ENCODE measurements at regions not wholly inside any gene's neighbourhood (a gene's known extent, or its start where the extent isn't known, plus 50 kb on each side); places are given as distances from the start of the nearest gene placed in this dataset.

DNA sequence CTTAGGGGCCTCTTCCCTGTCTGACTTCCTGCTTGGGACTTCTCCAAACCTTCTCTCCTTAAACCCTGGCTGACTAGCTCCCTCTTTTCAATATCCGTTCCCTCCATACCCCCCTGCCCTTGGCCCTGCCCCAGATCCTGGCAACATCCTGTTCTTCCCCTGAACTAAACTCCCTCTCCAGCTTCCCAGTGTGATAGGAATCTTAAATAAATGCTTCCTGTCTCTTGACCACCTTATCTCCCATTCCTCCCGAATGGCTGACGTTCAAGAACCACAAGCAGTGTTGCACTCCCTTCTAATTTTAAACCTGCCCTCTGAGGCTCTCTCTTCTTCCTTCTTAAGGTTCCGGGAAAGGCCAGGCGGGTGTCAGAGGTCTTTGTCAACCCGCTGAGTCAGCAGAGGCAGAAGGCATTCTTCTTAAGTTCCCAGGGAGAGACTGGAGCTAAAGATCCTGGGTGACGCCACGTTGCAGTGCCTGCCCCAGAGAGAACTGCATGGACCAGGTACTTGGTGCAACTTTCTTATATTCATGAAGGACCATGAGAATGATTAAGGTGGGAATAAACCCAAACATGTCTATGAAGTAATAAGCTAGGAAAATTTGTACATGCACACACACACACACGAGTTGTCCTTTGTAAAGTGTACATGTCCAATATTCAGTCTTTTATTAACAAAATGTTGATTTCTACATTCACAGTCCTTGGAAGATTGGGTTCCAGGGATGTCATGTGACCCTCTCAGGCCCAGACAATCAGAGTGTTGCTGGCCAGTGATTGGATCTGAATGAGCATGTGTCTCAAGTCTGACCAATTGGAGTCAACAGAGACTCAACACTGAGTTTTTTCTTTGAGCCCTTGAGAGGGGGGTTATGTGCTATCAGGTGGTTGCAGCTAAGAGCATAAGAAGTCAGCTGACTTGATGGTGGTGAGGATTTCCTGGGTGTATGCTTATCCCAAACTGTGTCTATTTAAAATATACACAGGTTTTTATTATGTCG lies 420.2 kb upstream of the TBX3 start:
- Histone ChIP-seq H3K4me3 (no peak overlapping the region), H2AFZ (ENCODE audit: low read depth, low read length) (peak overlapping the region; percentile 45; the same call in 1 of the 2 replicates), H3K27me3 (ENCODE audit: control insufficient read depth in 2 of 2, insufficient read depth in 2 of 2, low read length in 2 of 2) (peaks cover 2 to 8% of the 10 kb centered on the region in 2 experiments; a peak in 2 of 5 replicates), H3K9me1 (ENCODE audit: control insufficient read depth, insufficient read depth, low read length) (no peaks in the 10 kb centered on the region), H3K4me2 (ENCODE audit: insufficient read depth, low read length) (peak overlapping the region; percentile 8; the same call in 1 of the 2 replicates), H3K9ac (ENCODE audit: insufficient read depth in 1 of 2, low read depth in 2 of 2, low read length in 2 of 2) (no peak overlapping the region), H3K36me3 (ENCODE audit: control insufficient read depth, insufficient read depth, low read length) (no peaks in the 10 kb centered on the region), H3K9me3 (replicated peaks; ENCODE audit: control insufficient read depth, insufficient read depth, low read depth, low read length) (no peaks in the 10 kb centered on the region), H3K4me1 (replicated peaks in 1 of 2; ENCODE audit: control insufficient read depth in 2 of 2, insufficient read depth in 2 of 2, low read length in 2 of 2) (peaks cover 0 to 8% of the 10 kb centered on the region in 2 experiments; a peak in 2 of 5 replicates), H3K27ac (ENCODE audit: extremely low read depth, low read depth, low read length) (no peak overlapping the region), H4K20me1 (replicated peaks; ENCODE audit: control insufficient read depth, insufficient read depth, low read length) (no peaks in the 10 kb centered on the region), H3K79me2 (ENCODE audit: control insufficient read depth, insufficient read depth, low read length) (no peaks in the 10 kb centered on the region)
- peak; percentile 51 for FAIRE-seq
- peak in 2 of 4 experiments; percentile 6 to 46 for DNase-seq (ENCODE audit: extremely low read depth in 1 of 4, low spot score in 3 of 4)
- in situ Hi-C loops (cut with MboI), result no loop called here
- no TSS peak for BruUV-seq (replicated peaks)
- POLR2A ChIA-PET, result interaction anchor here (0.6 kb wide), 1 partner anchor 110 kb away, joined by 3 read pairs; no protein-coding TSS in a partner anchor
- CTCF ChIA-PET (ENCODE audit: low intra/inter-chr PET ratio), result interaction anchor here (0.6 kb wide), 1 partner anchor 1157 kb away, joined by 3 read pairs; no protein-coding TSS in a partner anchor
- peak; percentile 36; the same call in 1 of the 3 replicates for ATAC-seq
- intact Hi-C loops (cut with micrococcal nuclease), result no loop called here
- 4% methylated on average over 8 of the region's 10 CpGs for WGBS (ENCODE audit: insufficient coverage, low coverage, missing lambda C conversion rate)
- TF ChIP-seq, protein P1, sequence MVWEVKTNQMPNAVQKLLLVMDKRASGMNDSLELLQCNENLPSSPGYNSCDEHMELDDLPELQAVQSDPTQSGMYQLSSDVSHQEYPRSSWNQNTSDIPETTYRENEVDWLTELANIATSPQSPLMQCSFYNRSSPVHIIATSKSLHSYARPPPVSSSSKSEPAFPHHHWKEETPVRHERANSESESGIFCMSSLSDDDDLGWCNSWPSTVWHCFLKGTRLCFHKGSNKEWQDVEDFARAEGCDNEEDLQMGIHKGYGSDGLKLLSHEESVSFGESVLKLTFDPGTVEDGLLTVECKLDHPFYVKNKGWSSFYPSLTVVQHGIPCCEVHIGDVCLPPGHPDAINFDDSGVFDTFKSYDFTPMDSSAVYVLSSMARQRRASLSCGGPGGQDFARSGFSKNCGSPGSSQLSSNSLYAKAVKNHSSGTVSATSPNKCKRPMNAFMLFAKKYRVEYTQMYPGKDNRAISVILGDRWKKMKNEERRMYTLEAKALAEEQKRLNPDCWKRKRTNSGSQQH (CRISPR knock-in tag; IDR thresholded peaks at IDR 0.05), result peak; percentile 79; the same call in 1 of the 2 replicates
- no peak for TF ChIP-seq BDP1 (IDR thresholded peaks at IDR 0.05; ENCODE audit: insufficient read depth, insufficient read length)
- TF ChIP-seq ERF (CRISPR knock-in tag; IDR thresholded peaks at IDR 0.05), result no peak
- TF ChIP-seq ELF1 (tag; IDR thresholded peaks at IDR 0.05), result peak; percentile 75; the same call in 1 of the 2 replicates
- TF ChIP-seq, protein P2, sequence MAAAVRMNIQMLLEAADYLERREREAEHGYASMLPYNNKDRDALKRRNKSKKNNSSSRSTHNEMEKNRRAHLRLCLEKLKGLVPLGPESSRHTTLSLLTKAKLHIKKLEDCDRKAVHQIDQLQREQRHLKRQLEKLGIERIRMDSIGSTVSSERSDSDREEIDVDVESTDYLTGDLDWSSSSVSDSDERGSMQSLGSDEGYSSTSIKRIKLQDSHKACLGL (CRISPR knock-in tag; IDR thresholded peaks at IDR 0.05; ENCODE audit: borderline replicate concordance, poor library complexity, severe bottlenecking), result no peak
- TF ChIP-seq CXXC5 (CRISPR knock-in tag; IDR thresholded peaks at IDR 0.05), result 0 out of 2 replicates have a peak, but pooled peaks have one; percentile 24
- TF ChIP-seq ZNF764 (CRISPR knock-in tag; IDR thresholded peaks at IDR 0.05; ENCODE audit: low read depth), result no peak
- TF ChIP-seq MAFF (IDR thresholded peaks at IDR 0.05; ENCODE audit: low read length), result peak; percentile 90
- TF ChIP-seq ZNF507 (tag; conservative IDR thresholded peaks at IDR 0.05), result no peak
- no peak for TF ChIP-seq RHOXF2B (CRISPR knock-in tag; conservative IDR thresholded peaks at IDR 0.05)
- TF ChIP-seq SMAD4 (CRISPR knock-in tag; conservative IDR thresholded peaks at IDR 0.05), result peak; percentile 69; the same call in 1 of the 2 replicates
- TF ChIP-seq CREM (IDR thresholded peaks at IDR 0.05; ENCODE audit: low read depth), result peak; percentile 29; the same call in 1 of the 2 replicates
- TF ChIP-seq, protein P3, sequence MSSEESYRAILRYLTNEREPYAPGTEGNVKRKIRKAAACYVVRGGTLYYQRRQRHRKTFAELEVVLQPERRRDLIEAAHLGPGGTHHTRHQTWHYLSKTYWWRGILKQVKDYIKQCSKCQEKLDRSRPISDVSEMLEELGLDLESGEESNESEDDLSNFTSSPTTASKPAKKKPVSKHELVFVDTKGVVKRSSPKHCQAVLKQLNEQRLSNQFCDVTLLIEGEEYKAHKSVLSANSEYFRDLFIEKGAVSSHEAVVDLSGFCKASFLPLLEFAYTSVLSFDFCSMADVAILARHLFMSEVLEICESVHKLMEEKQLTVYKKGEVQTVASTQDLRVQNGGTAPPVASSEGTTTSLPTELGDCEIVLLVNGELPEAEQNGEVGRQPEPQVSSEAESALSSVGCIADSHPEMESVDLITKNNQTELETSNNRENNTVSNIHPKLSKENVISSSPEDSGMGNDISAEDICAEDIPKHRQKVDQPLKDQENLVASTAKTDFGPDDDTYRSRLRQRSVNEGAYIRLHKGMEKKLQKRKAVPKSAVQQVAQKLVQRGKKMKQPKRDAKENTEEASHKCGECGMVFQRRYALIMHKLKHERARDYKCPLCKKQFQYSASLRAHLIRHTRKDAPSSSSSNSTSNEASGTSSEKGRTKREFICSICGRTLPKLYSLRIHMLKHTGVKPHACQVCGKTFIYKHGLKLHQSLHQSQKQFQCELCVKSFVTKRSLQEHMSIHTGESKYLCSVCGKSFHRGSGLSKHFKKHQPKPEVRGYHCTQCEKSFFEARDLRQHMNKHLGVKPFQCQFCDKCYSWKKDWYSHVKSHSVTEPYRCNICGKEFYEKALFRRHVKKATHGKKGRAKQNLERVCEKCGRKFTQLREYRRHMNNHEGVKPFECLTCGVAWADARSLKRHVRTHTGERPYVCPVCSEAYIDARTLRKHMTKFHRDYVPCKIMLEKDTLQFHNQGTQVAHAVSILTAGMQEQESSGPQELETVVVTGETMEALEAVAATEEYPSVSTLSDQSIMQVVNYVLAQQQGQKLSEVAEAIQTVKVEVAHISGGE (CRISPR knock-in tag; IDR thresholded peaks at IDR 0.05), result peak in 1 of 3 experiments; percentile 77; a peak in 2 of 6 replicates
- peak; percentile 94 for TF ChIP-seq MAFG (tag; conservative IDR thresholded peaks at IDR 0.05)

Measured in K562 (cell line).